ENCODE measurements at regions not wholly inside any gene's neighbourhood (a gene's known extent, or its start where the extent isn't known, plus 50 kb on each side); places are given as distances from the start of the nearest gene placed in this dataset.

DNA sequence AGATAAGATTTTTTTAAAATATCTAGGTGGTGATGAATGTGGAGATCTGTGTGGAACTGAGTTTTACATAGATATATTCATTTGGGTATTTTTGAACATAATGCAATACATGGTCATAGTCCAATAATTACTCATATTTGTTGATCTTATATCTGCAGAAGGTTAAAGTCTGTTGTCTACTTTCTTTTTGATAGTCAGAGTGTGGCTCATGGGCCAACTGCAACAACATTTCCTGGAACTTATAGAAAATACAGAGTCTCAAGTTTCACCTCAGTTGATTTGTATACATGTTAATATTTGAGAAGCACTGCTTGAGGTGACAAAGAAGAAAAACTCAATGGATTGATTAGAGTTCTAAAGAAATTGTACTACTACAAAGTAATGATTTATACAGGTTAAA lies 408.4 kb downstream of the ARAP2 start:
- no peak for ATAC-seq
- no peaks in the 10 kb centered on the region for H3K4me1 Mint-ChIP-seq
- no peak for DNase-seq
- no peaks in the 10 kb centered on the region for H3K27me3 Mint-ChIP-seq
- H3K27ac Mint-ChIP-seq: no peak overlapping the region
- no peaks in the 10 kb centered on the region for H3K9me3 Mint-ChIP-seq
- H3K4me3 Mint-ChIP-seq: no peak overlapping the region

GRCh38 chr4:35836596-35836995 lies 407.7 kb downstream of the ARAP2 start:
- Mint-ChIP-seq H3K9me3 (no peaks in the 10 kb centered on the region), H3K4me3 (no peak overlapping the region), H3K27me3 (no peaks in the 10 kb centered on the region), H3K27ac (no peak overlapping the region), H3K4me1 (no peaks in the 10 kb centered on the region)
- DNase-seq: no peak
- ATAC-seq: no peak

DNA sequence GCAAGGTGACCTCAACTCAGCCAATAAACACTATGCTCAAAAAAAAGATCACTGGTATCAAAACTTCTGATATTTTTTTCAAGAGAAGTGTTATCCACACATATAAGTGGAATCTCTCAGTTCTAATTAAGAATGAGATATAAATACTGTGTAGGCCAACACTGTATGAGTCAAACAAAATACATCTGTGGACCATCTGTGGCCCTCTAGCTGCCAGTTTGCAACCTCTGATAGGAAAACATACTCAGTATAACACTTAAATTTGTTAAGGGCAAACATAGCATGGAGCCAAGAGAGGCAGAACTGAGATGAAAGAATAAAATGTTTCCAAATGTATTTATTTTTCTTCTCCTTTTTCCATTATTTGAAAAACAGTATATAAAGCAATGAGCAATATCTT lies 377.3 kb downstream of the ARAP2 start:
- H3K4me1 Mint-ChIP-seq: no peaks in the 10 kb centered on the region
- H3K27ac Mint-ChIP-seq: no peak overlapping the region
- H3K9me3 Mint-ChIP-seq: no peaks in the 10 kb centered on the region
- DNase-seq: no peak
- ATAC-seq: no peak
- H3K27me3 Mint-ChIP-seq: no peaks in the 10 kb centered on the region
- no peak overlapping the region for H3K4me3 Mint-ChIP-seq

GRCh38 chr4:35872273-35872672 lies 372.0 kb downstream of the ARAP2 start:
- H3K27me3 Mint-ChIP-seq: peaks cover under 1% of the 10 kb centered on the region
- DNase-seq: no peak
- no peak for ATAC-seq
- H3K9me3 Mint-ChIP-seq: peaks cover 0 to 2% of the 10 kb centered on the region in 2 donors
- no peak overlapping the region for H3K4me3 Mint-ChIP-seq
- no peaks in the 10 kb centered on the region for H3K4me1 Mint-ChIP-seq
- H3K27ac Mint-ChIP-seq: no peak overlapping the region

DNA sequence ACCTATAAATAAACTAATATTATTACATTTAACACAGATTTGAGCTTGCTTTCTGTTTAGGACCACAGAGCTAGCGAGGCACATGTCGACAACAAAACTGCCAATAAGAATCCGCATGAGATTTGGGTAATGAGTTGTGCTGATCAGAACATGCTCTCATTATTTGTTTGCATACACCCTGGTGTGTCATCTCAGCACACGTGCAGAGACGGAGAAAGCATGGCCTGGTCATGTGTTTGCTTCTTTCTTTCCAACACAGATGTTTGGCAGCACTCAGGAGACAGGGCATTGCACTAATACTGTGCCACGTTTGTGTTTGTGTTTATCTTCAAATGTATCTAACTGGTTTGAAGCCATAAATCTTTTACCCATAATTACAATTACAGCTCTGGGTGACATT lies 364.8 kb downstream of the ARAP2 start:
- Mint-ChIP-seq H3K27ac (no peak overlapping the region), H3K9me3 (peaks cover 0 to 4% of the 10 kb centered on the region in 2 donors), H3K27me3 (peaks cover 5% of the 10 kb centered on the region), H3K4me3 (no peak overlapping the region), H3K4me1 (no peaks in the 10 kb centered on the region)
- ATAC-seq (no peak), DNase-seq (no peak)

DNA sequence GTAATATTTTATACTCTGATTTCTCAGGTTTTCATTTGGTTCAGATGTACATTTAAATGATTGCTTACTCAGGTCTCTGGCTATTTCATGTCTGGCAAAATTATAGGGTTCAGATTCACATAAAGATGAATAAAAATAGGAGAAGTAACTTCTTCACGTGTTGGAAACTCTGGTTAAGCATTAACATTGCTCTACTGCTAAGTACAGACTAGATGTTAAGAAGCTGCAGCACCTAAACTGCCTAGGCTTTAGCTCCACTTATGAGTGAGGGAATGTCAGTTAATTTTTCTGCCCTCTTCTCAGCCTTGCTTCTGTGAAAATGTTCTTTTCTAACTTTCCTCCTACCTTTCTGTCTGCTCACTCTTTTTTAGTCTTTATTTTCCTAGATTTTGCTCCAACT lies 361.2 kb downstream of the ARAP2 start:
- Mint-ChIP-seq H3K27ac (no peak overlapping the region), H3K9me3 (no peaks in the 10 kb centered on the region), H3K27me3 (no peaks in the 10 kb centered on the region), H3K4me3 (no peak overlapping the region), H3K4me1 (no peaks in the 10 kb centered on the region)
- ATAC-seq: no peak
- no peak for DNase-seq

- no peaks in the 10 kb centered on the region for H3K27me3 Mint-ChIP-seq
- DNase-seq: no peak
- no peaks in the 10 kb centered on the region for H3K9me3 Mint-ChIP-seq
- no peak overlapping the region for H3K4me3 Mint-ChIP-seq
- no peaks in the 10 kb centered on the region for H3K4me1 Mint-ChIP-seq
- no peak for ATAC-seq
- no peak overlapping the region for H3K27ac Mint-ChIP-seq
These were observed 359.4 kb downstream of the ARAP2 start for GRCh38 chr4:35884714-35885480.

GRCh38 chr4:35897808-35898207 lies 346.5 kb downstream of the ARAP2 start:
- no peak for DNase-seq
- peaks cover 18% of the 10 kb centered on the region for H3K27me3 Mint-ChIP-seq
- H3K9me3 Mint-ChIP-seq: no peaks in the 10 kb centered on the region
- H3K27ac Mint-ChIP-seq: no peak overlapping the region
- no peaks in the 10 kb centered on the region for H3K4me1 Mint-ChIP-seq
- no peak overlapping the region for H3K4me3 Mint-ChIP-seq
- ATAC-seq: no peak

DNA sequence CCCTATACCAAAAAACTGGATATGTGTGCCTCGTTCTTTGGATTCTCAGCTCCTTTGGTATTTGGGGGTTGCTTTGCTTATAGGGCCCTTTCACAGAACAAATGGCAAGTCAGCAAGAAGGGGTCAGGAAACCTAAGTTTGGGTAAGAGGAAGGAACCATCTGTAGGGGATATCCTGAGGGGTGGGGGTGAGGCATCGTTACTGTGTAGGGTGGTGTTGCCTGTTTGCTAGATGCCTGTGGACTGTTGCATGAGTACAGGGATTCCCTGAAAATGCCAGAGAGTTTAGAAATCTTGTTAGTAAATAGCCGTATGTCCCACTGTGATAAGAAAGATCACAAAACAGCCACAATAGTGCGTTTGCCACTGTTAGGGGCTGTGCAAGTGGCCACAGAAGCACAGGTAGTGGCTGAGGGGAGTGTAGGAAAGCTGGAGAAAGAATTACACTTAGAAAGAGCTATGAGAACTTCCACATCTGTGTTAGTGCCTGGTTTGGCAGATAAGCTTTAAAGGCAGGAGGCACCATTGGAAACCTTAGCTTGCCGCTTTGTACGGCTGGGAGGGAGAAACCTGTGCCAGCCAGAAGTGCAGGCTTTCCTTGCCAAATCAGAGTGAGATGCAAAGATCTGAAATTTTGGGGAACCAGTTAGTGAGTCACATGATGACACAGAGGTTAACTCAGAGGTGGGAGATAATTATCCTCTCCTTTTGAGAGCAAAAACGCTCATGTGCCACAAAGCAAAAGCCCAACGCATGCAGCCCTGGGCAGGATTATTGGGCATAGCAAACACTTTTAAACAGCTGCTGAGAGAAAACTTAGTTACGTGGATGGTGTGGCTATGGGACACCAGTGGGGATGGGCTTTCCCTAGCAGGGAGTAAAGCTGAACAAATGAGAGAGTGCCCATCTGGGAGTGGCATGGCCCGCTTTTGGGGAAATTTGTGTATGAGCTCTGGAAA lies 343.7 kb downstream of the ARAP2 start:
- Mint-ChIP-seq H3K27ac (no peak overlapping the region), H3K27me3 (peaks cover 10% of the 10 kb centered on the region)

DNA sequence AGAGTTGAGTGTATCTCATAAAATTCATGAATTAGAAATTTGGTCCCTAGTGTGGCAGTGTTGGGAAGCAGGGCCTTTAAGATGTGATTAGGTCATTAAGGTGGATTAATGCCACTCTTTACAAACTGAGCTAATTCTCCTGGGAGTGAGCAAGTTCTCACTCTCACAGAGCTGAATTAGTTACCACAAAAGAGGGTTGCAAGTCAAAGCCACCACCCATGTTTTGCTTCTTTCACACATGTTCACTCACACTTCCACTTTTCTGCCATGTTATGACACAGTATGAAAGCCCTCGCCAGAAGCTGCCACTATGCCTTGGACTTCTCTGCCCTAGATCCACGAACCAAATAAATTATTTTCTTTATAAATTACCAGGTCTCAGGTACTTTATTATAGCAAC lies 332.1 kb downstream of the ARAP2 start:
- Mint-ChIP-seq H3K27me3 (peaks cover 16% of the 10 kb centered on the region), H3K4me3 (no peak overlapping the region), H3K9me3 (no peaks in the 10 kb centered on the region), H3K27ac (no peak overlapping the region), H3K4me1 (no peaks in the 10 kb centered on the region)
- no peak for ATAC-seq
- no peak for DNase-seq

More for the DNA sequence above, 343.7 kb downstream of the ARAP2 start:
- H3K4me1 Mint-ChIP-seq: no peaks in the 10 kb centered on the region
- no peak for ATAC-seq
- DNase-seq: no peak
- H3K9me3 Mint-ChIP-seq: no peaks in the 10 kb centered on the region
- H3K4me3 Mint-ChIP-seq: no peak overlapping the region

- peaks cover 17% of the 10 kb centered on the region for H3K27me3 Mint-ChIP-seq
- no peak for DNase-seq
- H3K27ac Mint-ChIP-seq: no peak overlapping the region
- H3K4me1 Mint-ChIP-seq: no peaks in the 10 kb centered on the region
- H3K4me3 Mint-ChIP-seq: no peak overlapping the region
- H3K9me3 Mint-ChIP-seq: no peaks in the 10 kb centered on the region
- ATAC-seq: no peak
These were observed 325.8 kb downstream of the ARAP2 start for GRCh38 chr4:35918491-35918977.

- H3K27ac Mint-ChIP-seq: no peak overlapping the region
- H3K9me3 Mint-ChIP-seq: no peaks in the 10 kb centered on the region
- ATAC-seq (peak; percentile 67), DNase-seq (no peak)
- no peaks in the 10 kb centered on the region for H3K27me3 Mint-ChIP-seq
- H3K4me1 Mint-ChIP-seq: no peaks in the 10 kb centered on the region
- H3K4me3 Mint-ChIP-seq: no peak overlapping the region
These were observed 318.5 kb downstream of the ARAP2 start for GRCh38 chr4:35925806-35926205.

- H3K4me3 Mint-ChIP-seq: no peak overlapping the region
- H3K4me1 Mint-ChIP-seq: no peaks in the 10 kb centered on the region
- no peaks in the 10 kb centered on the region for H3K27me3 Mint-ChIP-seq
- H3K27ac Mint-ChIP-seq: no peak overlapping the region
- ATAC-seq (no peak), DNase-seq (no peak)
- no peaks in the 10 kb centered on the region for H3K9me3 Mint-ChIP-seq
These were observed 317.5 kb downstream of the ARAP2 start for GRCh38 chr4:35926788-35927187.

- H3K9me3 Mint-ChIP-seq: no peaks in the 10 kb centered on the region
- H3K4me3 Mint-ChIP-seq: no peak overlapping the region
- no peak for DNase-seq
- no peak for ATAC-seq
- no peaks in the 10 kb centered on the region for H3K27me3 Mint-ChIP-seq
- no peak overlapping the region for H3K27ac Mint-ChIP-seq
- H3K4me1 Mint-ChIP-seq: no peaks in the 10 kb centered on the region
These were observed 310.4 kb downstream of the ARAP2 start for GRCh38 chr4:35933901-35934300.

GRCh38 chr4:35934320-35934981 lies 309.9 kb downstream of the ARAP2 start:
- H3K4me3 Mint-ChIP-seq: no peak overlapping the region
- ATAC-seq (no peak), DNase-seq (no peak)
- no peaks in the 10 kb centered on the region for H3K27me3 Mint-ChIP-seq
- no peaks in the 10 kb centered on the region for H3K4me1 Mint-ChIP-seq
- H3K9me3 Mint-ChIP-seq: no peaks in the 10 kb centered on the region
- H3K27ac Mint-ChIP-seq: no peak overlapping the region

GRCh38 chr4:35938936-35939335 lies 305.4 kb downstream of the ARAP2 start:
- Mint-ChIP-seq H3K27me3 (no peaks in the 10 kb centered on the region), H3K4me1 (no peaks in the 10 kb centered on the region), H3K27ac (no peak overlapping the region), H3K4me3 (no peak overlapping the region), H3K9me3 (no peaks in the 10 kb centered on the region)
- ATAC-seq: no peak
- no peak for DNase-seq

Measured in stimulated activated naive CD8-positive, alpha-beta T cell treated with anti-CD3 and anti-CD28 coated beads, Interleukin-15, amount 100 ng/mL, for 72 hours (primary cell).